NT2/D1 (cell line): ENCODE measurements at regions not wholly inside any gene's neighbourhood (a gene's known extent, or its start where the extent isn't known, plus 50 kb on each side); places are given as distances from the start of the nearest gene placed in this dataset.

ENCODE experiments used
- SUZ12 ChIP-seq: IDR thresholded peaks from 2 replicates; pipeline ENCODE4 v1.6.1; 2011; ENCODE audit not compliant: insufficient read length, insufficient read depth; ENCODE audit errors: extremely low read depth
- ZNF274 ChIP-seq: IDR thresholded peaks from 2 replicates; pipeline ENCODE4 v1.6.1; 2011; ENCODE audit warnings: mild to moderate bottlenecking, low read depth, low read length

DNA sequence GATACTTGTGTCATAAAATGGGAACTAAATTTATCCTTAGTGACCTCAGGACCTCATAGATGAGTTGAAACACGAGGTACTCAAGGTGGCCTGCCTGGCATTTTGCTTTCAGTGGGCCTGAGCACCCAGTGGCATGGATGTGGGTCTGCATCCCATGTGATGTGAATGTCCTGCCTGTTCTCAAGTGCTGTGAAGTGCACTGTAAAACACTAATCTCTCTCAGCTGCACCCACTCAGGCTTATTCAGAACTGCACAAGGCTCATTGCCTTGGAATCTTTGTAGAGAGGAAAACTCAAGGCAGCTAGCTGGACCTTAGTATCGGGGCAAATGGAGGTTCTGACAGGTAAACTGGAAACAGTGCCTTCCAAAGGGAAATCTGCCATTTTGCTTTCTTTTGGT lies 767.0 kb downstream of the TUSC7 start:
- TF ChIP-seq ZNF274, result no peak
- no peak for TF ChIP-seq SUZ12
